PC-3 (cell line): ENCODE measurements at regions not wholly inside any gene's neighbourhood (a gene's known extent, or its start where the extent isn't known, plus 50 kb on each side); places are given as distances from the start of the nearest gene placed in this dataset.
"Not testable (repeated sequence)": the region's sequence is repeated elsewhere in the genome, so short reads cannot be mapped to it uniquely, and the experiment has no call there.

Experiments
- CTCF ChIP-seq: fragments of 300-600 bp; sonication (generic); conservative IDR thresholded peaks from 2 replicates; pipeline ENCODE4 v1.5.1; 2017; ENCODE audit warnings: antibody characterized with exemption, low read depth, mild to moderate bottlenecking, low read length
- EZH2 ChIP-seq: fragments of 300-600 bp; sonication (generic); IDR thresholded peaks from one replicate; pipeline ENCODE4 v1.6.1; 2017; ENCODE audit warnings: antibody characterized with exemption, mild to moderate bottlenecking, low read length; ENCODE audit not compliant: unreplicated experiment

- not testable (repeated sequence) for TF ChIP-seq CTCF, EZH2
Measured at GRCh38 chr16:29233705-29234404, 172.7 kb downstream of the NPIPB11 start.
